Kidney epithelial cell (primary cell): ENCODE measurements at regions not wholly inside any gene's neighbourhood (a gene's known extent, or its start where the extent isn't known, plus 50 kb on each side); places are given as distances from the start of the nearest gene placed in this dataset.

Source experiments
- DNase-seq: peaks from one replicate; pipeline ENCODE4 v3.0.0-alpha.2; 2010; ENCODE audit warnings: low read depth
- H3K27me3 ChIP-seq: 2 replicates; pipeline ENCODE4 v1.6.0; 2011; ENCODE audit warnings: low read length; ENCODE audit not compliant: control insufficient read depth, insufficient read depth
- H3K36me3 ChIP-seq: 2 replicates; pipeline ENCODE4 v1.5.1; 2011; ENCODE audit warnings: low read length; ENCODE audit not compliant: control insufficient read depth, insufficient read depth
- H3K4me3 ChIP-seq: 2 replicates; pipeline ENCODE4 v1.5.1; 2011; ENCODE audit warnings: low read depth, mild to moderate bottlenecking, control low read depth, low read length
- TF ChIP-seq, protein P1 (sequence below): IDR thresholded peaks from 2 replicates; pipeline ENCODE4 v1.5.1; 2011; ENCODE audit warnings: mild to moderate bottlenecking, moderate library complexity, low read length, control low read depth, inconsistent platforms; ENCODE audit not compliant: insufficient read depth, poor library complexity, severe bottlenecking

DNA sequence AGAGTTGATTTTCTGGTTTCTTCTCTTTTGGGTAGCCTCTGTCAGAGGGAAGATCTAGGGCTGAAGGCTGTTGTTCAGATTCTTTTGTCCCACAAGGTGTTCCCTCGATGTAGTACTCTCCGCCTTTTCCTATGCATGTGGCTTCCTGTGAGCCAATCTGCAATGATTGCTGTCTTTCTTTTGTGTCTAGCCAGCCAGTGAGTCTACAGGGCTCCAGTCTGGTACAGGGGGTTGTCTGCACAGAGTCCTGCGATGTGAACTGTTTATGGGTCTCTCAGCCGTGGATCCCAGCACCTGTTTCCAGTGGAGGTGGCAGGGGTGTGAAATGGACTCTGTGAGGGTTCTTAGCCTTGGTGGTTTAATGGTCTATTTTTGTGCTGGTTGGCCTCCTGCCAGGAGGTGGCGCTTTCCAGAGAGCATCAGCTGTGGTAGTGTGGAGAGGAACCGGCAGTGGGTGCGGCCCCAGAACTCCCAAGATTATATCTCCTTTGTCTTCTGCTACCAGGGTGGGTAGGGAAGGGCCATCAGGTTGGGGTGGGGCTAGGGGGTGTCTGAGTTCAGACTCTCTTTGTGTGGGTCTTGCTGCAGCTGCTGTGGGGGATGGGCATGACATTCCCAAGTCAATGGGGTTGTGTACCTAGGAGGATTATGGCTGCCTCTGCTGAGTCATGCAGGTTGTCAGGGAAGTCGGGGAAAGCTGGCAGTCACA is 81.3 kb upstream of the C21orf91 start:
- DNase-seq = no peak
- Histone ChIP-seq H3K27me3 (no peaks in the 10 kb centered on the region), H3K36me3 (no peaks in the 10 kb centered on the region), H3K4me3 (no peak overlapping the region)
- TF ChIP-seq, protein P1, sequence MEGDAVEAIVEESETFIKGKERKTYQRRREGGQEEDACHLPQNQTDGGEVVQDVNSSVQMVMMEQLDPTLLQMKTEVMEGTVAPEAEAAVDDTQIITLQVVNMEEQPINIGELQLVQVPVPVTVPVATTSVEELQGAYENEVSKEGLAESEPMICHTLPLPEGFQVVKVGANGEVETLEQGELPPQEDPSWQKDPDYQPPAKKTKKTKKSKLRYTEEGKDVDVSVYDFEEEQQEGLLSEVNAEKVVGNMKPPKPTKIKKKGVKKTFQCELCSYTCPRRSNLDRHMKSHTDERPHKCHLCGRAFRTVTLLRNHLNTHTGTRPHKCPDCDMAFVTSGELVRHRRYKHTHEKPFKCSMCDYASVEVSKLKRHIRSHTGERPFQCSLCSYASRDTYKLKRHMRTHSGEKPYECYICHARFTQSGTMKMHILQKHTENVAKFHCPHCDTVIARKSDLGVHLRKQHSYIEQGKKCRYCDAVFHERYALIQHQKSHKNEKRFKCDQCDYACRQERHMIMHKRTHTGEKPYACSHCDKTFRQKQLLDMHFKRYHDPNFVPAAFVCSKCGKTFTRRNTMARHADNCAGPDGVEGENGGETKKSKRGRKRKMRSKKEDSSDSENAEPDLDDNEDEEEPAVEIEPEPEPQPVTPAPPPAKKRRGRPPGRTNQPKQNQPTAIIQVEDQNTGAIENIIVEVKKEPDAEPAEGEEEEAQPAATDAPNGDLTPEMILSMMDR = no peak

DNA sequence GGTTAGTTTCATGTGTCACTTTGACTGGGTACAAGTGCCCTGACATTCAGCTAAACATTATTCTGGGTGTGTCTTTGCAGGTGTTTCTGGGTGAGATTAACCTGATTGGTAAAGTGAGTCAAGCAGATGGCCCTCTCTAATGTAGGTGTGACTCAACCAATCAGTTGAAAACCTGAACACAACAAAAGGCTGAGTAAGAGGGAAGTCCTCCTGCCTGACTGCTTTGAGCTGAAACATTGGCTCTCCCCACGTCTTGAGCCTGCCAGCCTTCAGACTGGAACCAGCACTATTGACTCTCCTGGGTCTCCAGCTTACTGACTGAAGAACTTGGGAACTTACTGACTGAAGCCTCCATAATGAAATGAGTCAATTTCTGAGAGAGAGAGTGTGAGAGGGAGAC is 70.0 kb upstream of the C21orf91 start:
- H3K36me3 ChIP-seq = no peaks in the 10 kb centered on the region
- TF ChIP-seq, protein P1 = no peak

DNA sequence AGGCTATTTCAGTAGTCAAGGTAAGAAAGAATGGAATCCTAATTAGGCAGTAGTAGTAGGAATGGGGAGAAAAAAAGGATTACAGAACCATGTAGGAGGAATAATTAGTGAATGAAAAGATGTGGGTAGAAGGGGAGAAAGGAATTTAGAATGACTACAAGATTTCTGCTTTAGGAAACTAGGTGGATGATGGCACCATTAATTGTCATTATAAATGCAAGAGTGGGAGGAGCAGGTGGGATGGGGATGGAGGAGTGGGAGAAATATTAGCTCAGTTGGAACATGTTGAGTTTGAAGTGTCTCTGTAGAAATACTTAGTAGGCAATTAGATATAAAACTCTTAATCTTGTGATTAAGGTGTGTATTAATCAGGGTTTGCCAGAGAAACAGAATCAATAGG is 50.0 kb upstream of the C21orf91 start:
- H3K4me3 ChIP-seq = no peak overlapping the region
- no peaks in the 10 kb centered on the region for H3K27me3 ChIP-seq
- no peak for DNase-seq
- H3K36me3 ChIP-seq = no peaks in the 10 kb centered on the region
- TF ChIP-seq, protein P1 = no peak

More for the DNA sequence above, 70.0 kb upstream of the C21orf91 start:
- H3K4me3 ChIP-seq = no peak overlapping the region
- no peaks in the 10 kb centered on the region for H3K27me3 ChIP-seq
- no peak for DNase-seq
